ENCODE measurements at regions not wholly inside any gene's neighbourhood (a gene's known extent, or its start where the extent isn't known, plus 50 kb on each side); places are given as distances from the start of the nearest gene placed in this dataset.

DNA sequence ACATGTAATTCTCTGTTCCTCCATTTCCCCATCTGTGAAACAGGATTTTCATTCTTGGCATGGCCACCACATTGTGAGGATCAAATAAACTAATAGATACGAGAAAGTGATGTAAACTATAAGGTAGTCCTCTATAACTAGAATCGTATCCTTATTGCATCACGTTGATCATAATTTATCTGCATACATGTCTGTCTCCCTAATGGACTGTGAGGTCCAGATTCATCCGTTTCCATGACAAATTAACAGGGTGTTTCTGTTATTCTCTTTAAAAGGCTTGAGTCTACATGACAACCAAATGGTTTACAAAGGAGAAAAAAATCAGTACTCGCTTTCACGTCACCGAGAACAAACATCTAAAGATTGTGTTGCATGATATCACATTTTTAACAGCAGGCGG is 53.0 kb downstream of the SST start:
- FAIRE-seq (no peak), DNase-seq (ENCODE audit: low read depth in 1 of 2, low spot score in 2 of 2) (no peak)
- Histone ChIP-seq H3K27ac (ENCODE audit: low read depth, low read length) (no peak overlapping the region), H3K23me2 (ENCODE audit: low read depth, low read length) (no peaks in the 10 kb centered on the region), H3K23ac (ENCODE audit: insufficient read length) (no peak overlapping the region), H3K18ac (ENCODE audit: extremely low read depth, low read length) (no peak overlapping the region), H4K8ac (ENCODE audit: extremely low read depth, insufficient read depth, low read length) (no peak overlapping the region), H3K9me3 (ENCODE audit: insufficient read depth in 2 of 2, low read depth in 1 of 2, low read length in 1 of 2) (no peaks in the 10 kb centered on the region), H2BK120ac (replicated peaks; ENCODE audit: low read depth, low read length) (no peak overlapping the region), H3K14ac (ENCODE audit: insufficient read length) (no peak overlapping the region), H3K79me1 (ENCODE audit: low read depth, low read length) (no peaks in the 10 kb centered on the region), H3K4me1 (replicated peaks in 1 of 4; ENCODE audit: control insufficient read depth in 3 of 4, insufficient read depth in 4 of 4, low read length in 3 of 4) (peaks cover 2 to 10% (median 7%) of the 10 kb centered on the region in 4 experiments; a peak in 6 of 7 replicates), H4K91ac (replicated peaks; ENCODE audit: insufficient read length, low read length) (no peak overlapping the region), H3K4me3 (ENCODE audit: extremely low read depth in 1 of 4, insufficient read depth in 2 of 4, low read depth in 3 of 4, low read length in 4 of 4) (no peak overlapping the region), H2BK20ac (ENCODE audit: low read length) (no peak overlapping the region), H2BK12ac (ENCODE audit: low read depth, low read length) (no peak overlapping the region), H2AFZ (ENCODE audit: low read length) (no peak overlapping the region), H3K36me3 (ENCODE audit: control insufficient read depth in 2 of 4, insufficient read depth in 4 of 4, low read length in 3 of 4) (no peaks in the 10 kb centered on the region; a peak in 1 of 8 replicates), H3K9ac (replicated peaks in 1 of 4; ENCODE audit: extremely low read depth in 1 of 4, low read depth in 3 of 4, low read length in 3 of 4) (no peak overlapping the region), H2BK15ac (ENCODE audit: low read length) (no peak overlapping the region), H3K56ac (replicated peaks; ENCODE audit: insufficient read length, low read depth, low read length) (no peak overlapping the region), H3K79me2 (ENCODE audit: control insufficient read depth in 1 of 2, insufficient read depth in 2 of 2, low read length in 2 of 2) (no peaks in the 10 kb centered on the region), H2AK5ac (ENCODE audit: low read depth, low read length) (no peak overlapping the region), H4K20me1 (replicated peaks in 1 of 2; ENCODE audit: control insufficient read depth in 1 of 2, insufficient read depth in 2 of 2, low read length in 2 of 2) (no peaks in the 10 kb centered on the region), H3K4ac (replicated peaks; ENCODE audit: insufficient read length, low read depth, low read length) (no peak overlapping the region), H3K4me2 (ENCODE audit: insufficient read depth in 1 of 2, low read depth in 2 of 2, low read length in 2 of 2) (no peak overlapping the region), H4K5ac (ENCODE audit: insufficient read length, low read depth, low read length) (no peak overlapping the region), H3K27me3 (replicated peaks in 1 of 4; ENCODE audit: control insufficient read depth in 3 of 4, extremely low read depth in 1 of 4, insufficient read depth in 3 of 4, low read length in 3 of 4) (peaks cover 22 to 40% (median 32%) of the 10 kb centered on the region in 4 experiments; a peak in 5 of 7 replicates), H2BK5ac (ENCODE audit: low read depth, low read length) (no peak overlapping the region)
- POLR2A ChIA-PET (ENCODE audit: partially characterized antibody): no interaction called here
- no peak for TF ChIP-seq BACH1 (IDR thresholded peaks at IDR 0.05; ENCODE audit: low read length)
- TF ChIP-seq CEBPB (IDR thresholded peaks at IDR 0.05; ENCODE audit: low read depth, low read length): no peak
- TF ChIP-seq TEAD4 (IDR thresholded peaks at IDR 0.05; ENCODE audit: low read depth, low read length): no peak
- TF ChIP-seq, protein P1, sequence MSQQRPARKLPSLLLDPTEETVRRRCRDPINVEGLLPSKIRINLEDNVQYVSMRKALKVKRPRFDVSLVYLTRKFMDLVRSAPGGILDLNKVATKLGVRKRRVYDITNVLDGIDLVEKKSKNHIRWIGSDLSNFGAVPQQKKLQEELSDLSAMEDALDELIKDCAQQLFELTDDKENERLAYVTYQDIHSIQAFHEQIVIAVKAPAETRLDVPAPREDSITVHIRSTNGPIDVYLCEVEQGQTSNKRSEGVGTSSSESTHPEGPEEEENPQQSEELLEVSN (IDR thresholded peaks at IDR 0.05): no peak
- TF ChIP-seq ZNF274 (IDR thresholded peaks at IDR 0.05; ENCODE audit: borderline replicate concordance, extremely low read depth, low read length): no peak
- TF ChIP-seq SUZ12 (IDR thresholded peaks at IDR 0.05; ENCODE audit: low read length): no peak
- no peak for TF ChIP-seq PHF8 (conservative IDR thresholded peaks at IDR 0.05; ENCODE audit: low read depth, low read length)
- no peak for TF ChIP-seq KDM4A (IDR thresholded peaks at IDR 0.05; ENCODE audit: low read depth, low read length, severe bottlenecking)
- no peak for TF ChIP-seq SP4 (IDR thresholded peaks at IDR 0.05; ENCODE audit: low read length)
- TF ChIP-seq BCL11A (IDR thresholded peaks at IDR 0.05; ENCODE audit: low read depth in 2 of 2, low read length in 2 of 2): no peak
- 89% methylated on average over 8 of the region's 8 CpGs; no CpG with 5 or more reads in 1 of the 2 experiments for WGBS, 2 experiments (ENCODE audit: extremely low coverage in 1 of 2, insufficient coverage in 1 of 2, insufficient read length in 1 of 2, insufficient replicate concordance in 2 of 2, low coverage in 1 of 2, low lambda C conversion rate in 2 of 2, missing lambda C conversion rate in 1 of 2)
- CTCF ChIA-PET (ENCODE audit: partially characterized antibody): interaction anchor here (0.8 to 11.7 kb wide), 10 partner anchors 13 to 413 kb away, joined by 3 to 168 read pairs (median 6); no protein-coding TSS in a partner anchor

Measured in H1 (cell line).